ENCODE measurements at regions not wholly inside any gene's neighbourhood (a gene's known extent, or its start where the extent isn't known, plus 50 kb on each side); places are given as distances from the start of the nearest gene placed in this dataset.
"Not testable (repeated sequence)": the region's sequence is repeated elsewhere in the genome, so short reads cannot be mapped to it uniquely, and the experiment has no call there.

GRCh38 chr4:187679450-187679849 lies 316.1 kb upstream of the ZFP42 start:
- no peak overlapping the region for H3K27ac ChIP-seq
- intact Hi-C loops (cut with DNase I) = no loop called here
- H3K4me3 ChIP-seq = no peak overlapping the region
- DNase-seq (no peak), ATAC-seq (no peak)
- no peaks in the 10 kb centered on the region for H3K27me3 ChIP-seq
- 56% methylated on average over 2 of the region's 2 CpGs for WGBS (ENCODE audit: insufficient coverage, low coverage, low lambda C conversion rate, missing lambda C conversion rate)
- H3K36me3 ChIP-seq = no peaks in the 10 kb centered on the region
- H3K4me1 ChIP-seq = no peaks in the 10 kb centered on the region
- H3K9me3 ChIP-seq = no peaks in the 10 kb centered on the region
- no peak for TF ChIP-seq CTCF (IDR thresholded peaks at IDR 0.05)
- TF ChIP-seq POLR2A (IDR thresholded peaks at IDR 0.05) = no peak

GRCh38 chr4:187685247-187685646 lies 310.3 kb upstream of the ZFP42 start:
- no peaks in the 10 kb centered on the region for H3K27me3 ChIP-seq
- ATAC-seq = no peak
- no peak for TF ChIP-seq POLR2A (IDR thresholded peaks at IDR 0.05)
- no peak for TF ChIP-seq CTCF (IDR thresholded peaks at IDR 0.05)
- intact Hi-C loops (cut with DNase I) = no loop called here
- no peak overlapping the region for H3K27ac ChIP-seq
- H3K4me1 ChIP-seq = no peaks in the 10 kb centered on the region
- H3K9me3 ChIP-seq = no peaks in the 10 kb centered on the region
- H3K4me3 ChIP-seq = no peak overlapping the region
- WGBS (ENCODE audit: insufficient coverage, low coverage, low lambda C conversion rate, missing lambda C conversion rate) = 35% methylated on average over 6 of the region's 6 CpGs
- no peak for DNase-seq
- H3K36me3 ChIP-seq = no peaks in the 10 kb centered on the region

DNA sequence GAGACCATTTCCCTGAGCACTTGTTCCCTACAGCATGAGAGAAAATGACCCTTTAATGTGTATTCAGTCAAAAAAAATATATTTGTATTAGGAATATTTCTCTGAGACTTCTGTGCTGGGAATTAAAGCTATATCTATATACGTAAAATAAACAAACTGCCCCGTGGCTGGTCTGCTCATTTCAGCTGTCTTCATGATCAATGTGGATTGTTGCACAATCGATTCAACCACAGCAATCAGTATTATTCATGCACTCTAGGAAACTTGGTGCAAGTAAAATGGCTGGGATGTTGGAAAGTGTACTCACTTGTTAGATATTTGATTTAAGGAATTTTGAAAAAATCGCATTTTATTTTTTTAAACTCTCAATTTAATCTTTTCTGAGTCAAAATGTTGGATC lies 307.9 kb upstream of the ZFP42 start:
- no peaks in the 10 kb centered on the region for H3K36me3 ChIP-seq
- H3K27me3 ChIP-seq = no peaks in the 10 kb centered on the region
- H3K4me3 ChIP-seq = no peak overlapping the region
- no peak for DNase-seq
- TF ChIP-seq CTCF (IDR thresholded peaks at IDR 0.05) (no peak), POLR2A (IDR thresholded peaks at IDR 0.05) (no peak)
- H3K27ac ChIP-seq = no peak overlapping the region
- no peaks in the 10 kb centered on the region for H3K9me3 ChIP-seq
- 26% methylated on average over 4 of the region's 4 CpGs for WGBS (ENCODE audit: insufficient coverage, low coverage, low lambda C conversion rate, missing lambda C conversion rate)
- H3K4me1 ChIP-seq = no peaks in the 10 kb centered on the region
- no peak for ATAC-seq
- intact Hi-C loops (cut with DNase I) = no loop called here

GRCh38 chr4:187692626-187693025 lies 302.9 kb upstream of the ZFP42 start:
- H3K4me3 ChIP-seq = no peak overlapping the region
- no peaks in the 10 kb centered on the region for H3K9me3 ChIP-seq
- DNase-seq (no peak), ATAC-seq (no peak)
- no peaks in the 10 kb centered on the region for H3K36me3 ChIP-seq
- H3K4me1 ChIP-seq = no peaks in the 10 kb centered on the region
- H3K27me3 ChIP-seq = no peaks in the 10 kb centered on the region
- H3K27ac ChIP-seq = no peak overlapping the region
- intact Hi-C loops (cut with DNase I) = no loop called here
- WGBS (ENCODE audit: insufficient coverage, low coverage, low lambda C conversion rate, missing lambda C conversion rate) = 43% methylated on average over 6 of the region's 6 CpGs
- TF ChIP-seq CTCF (IDR thresholded peaks at IDR 0.05) (no peak), POLR2A (IDR thresholded peaks at IDR 0.05) (no peak)

- H3K27ac ChIP-seq; H3K9me3 ChIP-seq; intact Hi-C loops (cut with DNase I); H3K4me1 ChIP-seq; DNase-seq; H3K36me3 ChIP-seq; ATAC-seq; H3K27me3 ChIP-seq; H3K4me3 ChIP-seq: not testable (repeated sequence)
- WGBS (ENCODE audit: insufficient coverage, low coverage, low lambda C conversion rate, missing lambda C conversion rate) = 65% methylated on average over 2 of the region's 3 CpGs
Measured at GRCh38 chr4:187695531-187695930, 300.0 kb upstream of the ZFP42 start.
